WTC11 (cell line): ENCODE measurements at regions not wholly inside any gene's neighbourhood (a gene's known extent, or its start where the extent isn't known, plus 50 kb on each side); places are given as distances from the start of the nearest gene placed in this dataset.

ENCODE experiments used
- ATAC-seq: fragments of 200-7000 bp; cut with Tn5 transposase; 2 replicates; pipeline ENCODE4 v1.10.0; 2021; ENCODE audit warnings: mild to moderate bottlenecking, moderate library complexity
- CTCF ChIA-PET: fragments of 300-600 bp; sonication (Branson Sonifier 250); formaldehyde crosslinking; loops from one replicate; lab custom pipeline; 2021; ENCODE audit warnings: antibody characterized with exemption; lab: Charles Lee
- POLR2A ChIA-PET: fragments of 350-600 bp; sonication (Branson Sonifier 250); formaldehyde crosslinking; loops from one replicate; lab custom pipeline; 2021; ENCODE audit warnings: antibody characterized with exemption; lab: Charles Lee
- DNase-seq: peaks from one replicate; pipeline ENCODE4 v3.0.0; 2021; ENCODE audit warnings: low spot score
- H3K27ac Mint-ChIP-seq: 2 replicates; pipeline ENCODE4 v1.8.0; 2021; ENCODE audit warnings: mixed read lengths
- H3K27me3 Mint-ChIP-seq: 2 replicates; pipeline ENCODE4 v1.8.0; 2021; ENCODE audit warnings: low read depth, mild to moderate bottlenecking, moderate library complexity, mixed read lengths
- H3K36me3 Mint-ChIP-seq: 2 replicates; pipeline ENCODE4 v1.8.0; 2021; ENCODE audit warnings: mixed read lengths
- H3K4me1 Mint-ChIP-seq: 2 replicates; pipeline ENCODE4 v1.8.0; 2022; ENCODE audit warnings: mixed read lengths
- H3K4me3 Mint-ChIP-seq: 2 replicates; pipeline ENCODE4 v1.8.0; 2021; ENCODE audit warnings: mild to moderate bottlenecking, moderate library complexity, mixed read lengths
- H3K9me3 Mint-ChIP-seq: 2 replicates; pipeline ENCODE4 v1.8.0; 2021; ENCODE audit warnings: mixed read lengths
- ARID4B ChIP-seq: sonication (generic); formaldehyde crosslinking; IDR thresholded peaks from 2 replicates; pipeline ENCODE4 v1.8.0; 2023; ENCODE audit warnings: missing genetic modification reagents, mild to moderate bottlenecking, borderline replicate concordance
- ATF2 ChIP-seq: sonication (generic); formaldehyde crosslinking; IDR thresholded peaks from 2 replicates; pipeline ENCODE4 v1.8.1; 2022; ENCODE audit warnings: low read depth, missing genetic modification reagents, borderline replicate concordance
- CBFB ChIP-seq: sonication (generic); formaldehyde crosslinking; IDR thresholded peaks from 2 replicates; pipeline ENCODE4 v1.8.1; 2022; ENCODE audit warnings: mild to moderate bottlenecking, low read depth, missing genetic modification reagents
- CREM ChIP-seq: sonication (generic); formaldehyde crosslinking; IDR thresholded peaks from 2 replicates; pipeline ENCODE4 v1.8.1; 2022; ENCODE audit warnings: mild to moderate bottlenecking, missing genetic modification reagents, moderate library complexity
- EMX1 ChIP-seq: fragments of 250-450 bp; sonication (Bioruptor Pico); IDR thresholded peaks from 2 replicates; pipeline ENCODE4 v1.8.0; 2021; ENCODE audit warnings: mild to moderate bottlenecking
- FOXJ3 ChIP-seq: sonication (generic); formaldehyde crosslinking; IDR thresholded peaks from 2 replicates; pipeline ENCODE4 v1.9.0; 2021; ENCODE audit warnings: missing genetic modification reagents, mild to moderate bottlenecking, borderline replicate concordance
- FOXP1 ChIP-seq: sonication (generic); formaldehyde crosslinking; IDR thresholded peaks from 2 replicates; pipeline ENCODE4 v1.8.0; 2022; ENCODE audit warnings: missing genetic modification reagents, mild to moderate bottlenecking, moderate library complexity, borderline replicate concordance
- JAZF1 ChIP-seq: fragments of 250-450 bp; sonication (Bioruptor Pico); IDR thresholded peaks from 2 replicates; pipeline ENCODE4 v1.9.0; 2021; ENCODE audit warnings: moderate library complexity, mild to moderate bottlenecking, inconsistent platforms
- KAT7 ChIP-seq: sonication (generic); formaldehyde crosslinking; IDR thresholded peaks from 2 replicates; pipeline ENCODE4 v1.8.1; 2023; ENCODE audit warnings: missing genetic modification reagents, mild to moderate bottlenecking, borderline replicate concordance
- NR1H2 ChIP-seq: sonication (generic); formaldehyde crosslinking; IDR thresholded peaks from 2 replicates; pipeline ENCODE4 v1.9.0; 2021; ENCODE audit warnings: mild to moderate bottlenecking, moderate library complexity, missing genetic modification reagents
- SMAD3 ChIP-seq: sonication (generic); formaldehyde crosslinking; IDR thresholded peaks from 2 replicates; pipeline ENCODE4 v1.8.0; 2022; ENCODE audit warnings: missing genetic modification reagents, mild to moderate bottlenecking, borderline replicate concordance
- SOX15 ChIP-seq: fragments of 250-450 bp; sonication (Bioruptor Pico); IDR thresholded peaks from 2 replicates; pipeline ENCODE4 v1.9.0; 2021; ENCODE audit warnings: mild to moderate bottlenecking
- TEAD1 ChIP-seq: sonication (generic); formaldehyde crosslinking; IDR thresholded peaks from 2 replicates; pipeline ENCODE4 v1.8.0; 2022; ENCODE audit warnings: mild to moderate bottlenecking, missing genetic modification reagents
- ZNF317 ChIP-seq: sonication (generic); formaldehyde crosslinking; IDR thresholded peaks from 2 replicates; pipeline ENCODE4 v1.8.1; 2023; ENCODE audit warnings: low read depth, mild to moderate bottlenecking, moderate library complexity, missing genetic modification reagents, borderline replicate concordance
- ZNF423 ChIP-seq: fragments of 250-450 bp; sonication (Bioruptor Pico); IDR thresholded peaks from 2 replicates; pipeline ENCODE4 v2.1.2; 2022; ENCODE audit warnings: mild to moderate bottlenecking, moderate library complexity
- ZNF512 ChIP-seq: sonication (generic); formaldehyde crosslinking; IDR thresholded peaks from 2 replicates; pipeline ENCODE4 v1.8.1; 2022; ENCODE audit warnings: missing genetic modification reagents, borderline replicate concordance

- TF ChIP-seq ZNF512: no peak
- no peak for TF ChIP-seq JAZF1 (CRISPR knock-in tag)
- TF ChIP-seq EMX1 (CRISPR knock-in tag): no peak
- no peak for TF ChIP-seq ARID4B (CRISPR knock-in tag)
- no peak for TF ChIP-seq SMAD3 (CRISPR knock-in tag)
- no peak for TF ChIP-seq TEAD1 (CRISPR knock-in tag)
- no peak for TF ChIP-seq FOXP1 (CRISPR knock-in tag)
Observed at GRCh38 chr9:27653957-27654356, 80.7 kb upstream of the C9orf72 start (continued).

- DNase-seq (no peak), ATAC-seq (no peak; the same call in 1 of the 2 replicates)
- no peaks in the 10 kb centered on the region for H3K4me1 Mint-ChIP-seq
- no peaks in the 10 kb centered on the region for H3K36me3 Mint-ChIP-seq
- H3K27me3 Mint-ChIP-seq: no peaks in the 10 kb centered on the region
- no peak overlapping the region for H3K4me3 Mint-ChIP-seq
- H3K27ac Mint-ChIP-seq: no peak overlapping the region
- H3K9me3 Mint-ChIP-seq: 0 out of 2 replicates have a peak, but pooled peaks cover 4% of the 10 kb centered on the region
- TF ChIP-seq ZNF423 (CRISPR knock-in tag) (no peak), CREM (CRISPR knock-in tag) (no peak), ZNF317 (CRISPR knock-in tag) (no peak), ZNF512 (no peak), NR1H2 (CRISPR knock-in tag) (no peak), FOXJ3 (no peak), SOX15 (CRISPR knock-in tag) (no peak), ATF2 (CRISPR knock-in tag) (no peak), CBFB (CRISPR knock-in tag) (no peak), KAT7 (no peak)
- ChIA-PET POLR2A (no interaction called here), CTCF (no interaction called here)
Observed at GRCh38 chr9:27654629-27655285, 81.5 kb upstream of the C9orf72 start.
